GM23248 (cell line): ENCODE measurements at regions not wholly inside any gene's neighbourhood (a gene's known extent, or its start where the extent isn't known, plus 50 kb on each side); places are given as distances from the start of the nearest gene placed in this dataset.

Experiments
- EZH2 ChIP-seq: fragments of 200-600 bp; sonication (generic); IDR thresholded peaks from 2 replicates; pipeline ENCODE4 v1.6.1; 2018; ENCODE audit warnings: antibody characterized with exemption, mild to moderate bottlenecking; ENCODE audit not compliant: insufficient read depth, poor library complexity, severe bottlenecking
- EZH2phosphoT487 ChIP-seq: fragments of 200-600 bp; sonication (generic); IDR thresholded peaks from 2 replicates; pipeline ENCODE4 v1.6.1; 2018; ENCODE audit warnings: antibody characterized with exemption, moderate library complexity, mild to moderate bottlenecking, low read depth; ENCODE audit not compliant: insufficient read depth

- TF ChIP-seq EZH2phosphoT487 (no peak), EZH2 (no peak)
Measured at GRCh38 chr10:124183617-124184016, 90.2 kb upstream of the CHST15 start.
